GM12878 (cell line): ENCODE measurements at regions not wholly inside any gene's neighbourhood (a gene's known extent, or its start where the extent isn't known, plus 50 kb on each side); places are given as distances from the start of the nearest gene placed in this dataset.

ENCODE experiments used
- ATAC-seq: fragments of 200-7000 bp; cut with Tn5 transposase; 3 replicates; pipeline ENCODE4 v1.9.1; 2020; ENCODE audit warnings: mild to moderate bottlenecking, moderate library complexity
- BruUV-seq: library from RNA; stranded (reverse); fragments of 400-500 nt; replicated peaks from 2 replicates; lab custom pipeline; 2021; lab: Mats Ljungman, UMichigan
- CTCF ChIA-PET: fragments of 300-600 bp; sonication (Branson Sonifier 250); formaldehyde crosslinking; extraction: SDS; loops from one replicate; lab custom pipeline; 2021; ENCODE audit warnings: inconsistent platforms; lab: Yijun Ruan, JAX
- POLR2A ChIA-PET: fragments of 350-600 bp; formaldehyde crosslinking; extraction: SDS; loops from one replicate; lab custom pipeline; 2021; ENCODE audit warnings: inconsistent platforms; lab: Charles Lee
- RAD21 ChIA-PET: fragments of 300-600 bp; sonication (Branson Sonifier 250); formaldehyde crosslinking; loops from one replicate; lab custom pipeline; 2023; ENCODE audit warnings: antibody characterized with exemption; ENCODE audit not compliant: unreplicated experiment; lab: Charles Lee
- SMC1A ChIA-PET: fragments of 300-600 bp; sonication (Branson Sonifier 250); formaldehyde crosslinking; loops from one replicate; lab custom pipeline; 2023; ENCODE audit not compliant: unreplicated experiment, uncharacterized antibody; lab: Charles Lee
- DNase-seq: peaks from one replicate; pipeline ENCODE4 v3.0.0-alpha.2; 2011; ENCODE audit warnings: low read depth, low spot score
- FAIRE-seq: peaks from 3 replicates; lab custom pipeline; 2011; peaks lifted over from hg19 to GRCh38; lab: Jason Lieb, UNC
- H2AFZ ChIP-seq: 2 replicates; pipeline ENCODE4 v1.6.0; 2011; ENCODE audit warnings: low read depth, low read length, control low read depth; ENCODE audit not compliant: control insufficient read depth
- H3K27ac ChIP-seq: 2 replicates; pipeline ENCODE4 v1.5.1; 2011; ENCODE audit warnings: control low read depth; ENCODE audit not compliant: control insufficient read depth, insufficient read depth
- H3K27me3 ChIP-seq, 2 experiments: replicated peaks in 1 of 2; 2 replicates each; pipeline versions ENCODE4 v1.6.0 to v1.6.1; 2011; ENCODE audit warnings: low read length in 1 of 2; ENCODE audit not compliant: control insufficient read depth in 2 of 2, insufficient read depth in 2 of 2
- H3K36me3 ChIP-seq, 2 experiments: 2 replicates each; pipeline ENCODE4 v1.5.1; 2011; ENCODE audit warnings: low read length in 1 of 2; ENCODE audit not compliant: control insufficient read depth in 2 of 2, insufficient read depth in 2 of 2
- H3K4me1 ChIP-seq: 2 replicates; pipeline ENCODE4 v1.6.1; 2011; ENCODE audit warnings: mild to moderate bottlenecking, low read length, moderate library complexity, mixed read lengths; ENCODE audit not compliant: control insufficient read depth, insufficient read depth
- H3K4me2 ChIP-seq: 2 replicates; pipeline ENCODE4 v1.6.0; 2011; ENCODE audit warnings: control low read depth; ENCODE audit not compliant: control insufficient read depth, insufficient read depth
- H3K4me3 ChIP-seq: fragments of 200-600 bp; sonication (generic); 2 replicates; pipeline ENCODE4 v1.5.1; 2016
- H3K79me2 ChIP-seq: 2 replicates; pipeline ENCODE4 v1.6.0; 2011; ENCODE audit warnings: low read length; ENCODE audit not compliant: control insufficient read depth, insufficient read depth
- H3K9ac ChIP-seq: 2 replicates; pipeline ENCODE4 v1.8.0; 2011; ENCODE audit warnings: low read length, control low read depth, mixed read lengths; ENCODE audit not compliant: control insufficient read depth, insufficient read depth
- H3K9me3 ChIP-seq: replicated peaks from 3 replicates; pipeline ENCODE4 v1.5.1; 2011; ENCODE audit warnings: mild to moderate bottlenecking, low read length; ENCODE audit not compliant: control insufficient read depth, insufficient read depth
- H4K20me1 ChIP-seq: 2 replicates; pipeline ENCODE4 v1.6.0; 2011; ENCODE audit not compliant: control insufficient read depth, insufficient read depth
- ATF7 ChIP-seq: fragments of 450-650 bp; IDR thresholded peaks from 2 replicates; pipeline ENCODE4 v1.6.1; 2016; ENCODE audit warnings: low read depth, mild to moderate bottlenecking
- EP300 ChIP-seq, 2 experiments: fragments of 150-350 bp in 1 of 2; IDR thresholded peaks; 2 replicates each; pipeline ENCODE4 v1.6.1; 2011 to 2012; ENCODE audit warnings: low read depth in 2 of 2, low read length in 2 of 2, borderline replicate concordance in 1 of 2, improper control_type of control experiment in 1 of 2, inconsistent platforms in 1 of 2; ENCODE audit not compliant: control insufficient read depth in 1 of 2
- FOXK2 ChIP-seq: fragments of 450-650 bp; IDR thresholded peaks from 2 replicates; pipeline ENCODE4 v1.6.1; 2017; ENCODE audit warnings: mild to moderate bottlenecking, moderate library complexity
- KAT2A ChIP-seq: conservative IDR thresholded peaks from 2 replicates; pipeline ENCODE4 v1.6.1; 2011; ENCODE audit warnings: low read depth, low read length; ENCODE audit not compliant: control insufficient read depth
- NFYA ChIP-seq: IDR thresholded peaks from 2 replicates; pipeline ENCODE4 v1.6.1; 2011; ENCODE audit warnings: low read depth, mild to moderate bottlenecking, low read length, improper control_type of control experiment, borderline replicate concordance
- NR2C2 ChIP-seq: IDR thresholded peaks from 2 replicates; pipeline ENCODE4 v1.6.1; 2011; ENCODE audit warnings: borderline replicate concordance, low read depth; ENCODE audit not compliant: control insufficient read depth, insufficient read length
- NRF1 ChIP-seq: conservative IDR thresholded peaks from 2 replicates; pipeline ENCODE4 v1.6.1; 2011; ENCODE audit warnings: mild to moderate bottlenecking, low read depth, low read length, improper control_type of control experiment
- PAX8 ChIP-seq: fragments of 450-650 bp; IDR thresholded peaks from 2 replicates; pipeline ENCODE4 v1.6.1; 2017; ENCODE audit warnings: mild to moderate bottlenecking, moderate library complexity
- SIX5 ChIP-seq: IDR thresholded peaks from 2 replicates; pipeline ENCODE4 v1.6.1; 2011; ENCODE audit warnings: mild to moderate bottlenecking, low read depth, low read length, moderate library complexity; ENCODE audit not compliant: severe bottlenecking
- SPI1 ChIP-seq: IDR thresholded peaks from 2 replicates; pipeline ENCODE4 v1.6.1; 2011; ENCODE audit warnings: low read depth, mild to moderate bottlenecking, low read length, moderate library complexity, borderline replicate concordance; ENCODE audit not compliant: insufficient read depth
- SREBF2 ChIP-seq: IDR thresholded peaks from 2 replicates; pipeline ENCODE4 v1.6.1; 2012; ENCODE audit warnings: mild to moderate bottlenecking, low read length
- SRF ChIP-seq, 2 experiments: IDR thresholded peaks; 2 replicates each; pipeline ENCODE4 v1.6.1; 2011; ENCODE audit warnings: low read depth in 2 of 2, low read length in 2 of 2, mild to moderate bottlenecking in 1 of 2, moderate library complexity in 1 of 2
- TARDBP ChIP-seq: IDR thresholded peaks from 2 replicates; pipeline ENCODE4 v1.6.1; 2016; ENCODE audit warnings: borderline replicate concordance
- TCF7 ChIP-seq: IDR thresholded peaks from 2 replicates; pipeline ENCODE4 v1.6.1; 2014; ENCODE audit warnings: antibody characterized with exemption, borderline replicate concordance
- ZBED1 ChIP-seq: IDR thresholded peaks from 2 replicates; pipeline ENCODE4 v1.6.1; 2016; ENCODE audit warnings: borderline replicate concordance
- ZNF217 ChIP-seq: fragments of 450-650 bp; IDR thresholded peaks from 2 replicates; pipeline ENCODE4 v1.6.1; 2017; ENCODE audit warnings: antibody characterized with exemption, mild to moderate bottlenecking
- ZSCAN29 ChIP-seq: fragments of 450-650 bp; IDR thresholded peaks from 2 replicates; pipeline ENCODE4 v1.6.1; 2017; ENCODE audit warnings: mild to moderate bottlenecking, moderate library complexity
- WGBS: methylation state at CpG from one replicate; pipeline ENCODE4 v1.1.6; 2016; ENCODE audit warnings: low lambda C conversion rate; ENCODE audit not compliant: insufficient replicate concordance, insufficient coverage; ENCODE audit errors: missing lambda C conversion rate; 5-methylcytosine and 5-hydroxymethylcytosine counted together
- in situ Hi-C: fragments of 300-500 bp; cut with MboI; formaldehyde crosslinking; loops from 9 replicates; pipeline ENCODE4 v1.14.3; 2018; ENCODE audit warnings: mixed read lengths
- intact Hi-C: fragments of 100-400 bp; cut with micrococcal nuclease; formaldehyde crosslinking; loops from one replicate; pipeline ENCODE4 v1.14.2; 2022; ENCODE audit not compliant: unreplicated experiment
- TF ChIP-seq, protein P1 (sequence below): IDR thresholded peaks from 2 replicates; pipeline ENCODE4 v1.6.1; 2011; ENCODE audit warnings: low read depth, mild to moderate bottlenecking, low read length, moderate library complexity, borderline replicate concordance; ENCODE audit errors: extremely low read depth

DNA sequence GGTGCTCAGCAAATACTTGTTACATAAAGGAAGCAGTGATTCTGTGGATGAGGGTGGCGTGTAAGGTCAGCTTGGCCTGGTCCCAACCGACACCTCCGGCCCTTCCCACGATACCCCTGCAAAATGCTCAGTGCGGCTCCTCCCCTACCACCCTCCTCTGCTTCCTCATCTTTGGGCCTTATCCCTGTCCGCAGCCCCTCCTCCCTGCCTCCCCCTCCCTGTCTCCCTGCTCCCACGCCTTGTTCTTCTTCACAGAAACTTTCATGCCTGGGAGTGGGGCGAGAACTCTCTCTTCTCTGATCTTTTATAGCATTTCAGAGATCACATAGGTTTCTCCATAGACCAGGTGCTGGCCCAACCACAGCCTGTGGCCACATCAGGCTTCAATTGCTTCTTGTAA, 75.0 kb upstream of the ATP2B2 start:
- WGBS = 60% methylated on average over 7 of the region's 8 CpGs
- H3K4me3 ChIP-seq = no peak overlapping the region
- H3K36me3 ChIP-seq = no peaks in the 10 kb centered on the region
- H3K4me2 ChIP-seq = no peak overlapping the region
- no peaks in the 10 kb centered on the region for H3K9me3 ChIP-seq
- H4K20me1 ChIP-seq = no peaks in the 10 kb centered on the region
- DNase-seq (no peak), ATAC-seq (no peak), FAIRE-seq (no peak)
- peaks cover 0 to 6% of the 10 kb centered on the region in 2 experiments; a peak in 3 of 4 replicates for H3K27me3 ChIP-seq
- in situ Hi-C loops = no loop called here
- CTCF ChIA-PET = no interaction called here
- no peaks in the 10 kb centered on the region for H3K79me2 ChIP-seq
- H3K27ac ChIP-seq = no peak overlapping the region
- H3K4me1 ChIP-seq = no peaks in the 10 kb centered on the region
- H3K9ac ChIP-seq = no peak overlapping the region
- BruUV-seq = no TSS peak
- H2AFZ ChIP-seq = no peak overlapping the region
- intact Hi-C loops = no loop called here
- POLR2A ChIA-PET = no interaction called here
- RAD21 ChIA-PET = no interaction called here
- SMC1A ChIA-PET = interaction anchor here (1.1 kb wide), 1 partner anchor 18 kb away, joined by 3 read pairs; no protein-coding TSS in a partner anchor
- TF ChIP-seq TARDBP (no peak), ATF7 (no peak), EP300 (IDR thresholded peaks at IDR 0.05; ENCODE audit: borderline replicate concordance in 1 of 2, control insufficient read depth in 1 of 2, low read depth in 2 of 2, low read length in 2 of 2) (no peak), ZNF217 (no peak), SIX5 (no peak), NR2C2 (no peak), NRF1 (no peak), FOXK2 (no peak), ZSCAN29 (no peak), KAT2A (no peak), SRF (IDR thresholded peaks at IDR 0.05; ENCODE audit: low read depth in 2 of 2, low read length in 2 of 2) (no peak), TCF7 (no peak), SPI1 (no peak), PAX8 (no peak), ZBED1 (no peak), SREBF2 (no peak), NFYA (no peak)
- TF ChIP-seq, protein P1, sequence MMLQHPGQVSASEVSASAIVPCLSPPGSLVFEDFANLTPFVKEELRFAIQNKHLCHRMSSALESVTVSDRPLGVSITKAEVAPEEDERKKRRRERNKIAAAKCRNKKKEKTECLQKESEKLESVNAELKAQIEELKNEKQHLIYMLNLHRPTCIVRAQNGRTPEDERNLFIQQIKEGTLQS = no peak
